Medulla oblongata (tissue), 1 donor: ENCODE measurements at regions not wholly inside any gene's neighbourhood (a gene's known extent, or its start where the extent isn't known, plus 50 kb on each side); places are given as distances from the start of the nearest gene placed in this dataset.
"Not testable (repeated sequence)": the region's sequence is repeated elsewhere in the genome, so short reads cannot be mapped to it uniquely, and the experiment has no call there.

Source experiments
- DNase-seq: peaks from one replicate; pipeline ENCODE4 v3.0.0-alpha.2; 2015; ENCODE audit errors: extremely low spot score

- no peak for DNase-seq
Observed at GRCh38 chr2:16106619-16107018, 166.3 kb downstream of the MYCN start.

GRCh38 chr2:16105669-16106281 lies 165.4 kb downstream of the MYCN start:
- DNase-seq, result no peak

- no peak for DNase-seq
Observed at GRCh38 chr2:16104949-16105668, 164.8 kb downstream of the MYCN start.

GRCh38 chr2:16104315-16104948 lies 164.1 kb downstream of the MYCN start:
- DNase-seq, result no peak

GRCh38 chr2:16103614-16104314 lies 163.4 kb downstream of the MYCN start:
- no peak for DNase-seq

- no peak for DNase-seq
Observed at GRCh38 chr2:16102976-16103380, 162.6 kb downstream of the MYCN start.

DNA sequence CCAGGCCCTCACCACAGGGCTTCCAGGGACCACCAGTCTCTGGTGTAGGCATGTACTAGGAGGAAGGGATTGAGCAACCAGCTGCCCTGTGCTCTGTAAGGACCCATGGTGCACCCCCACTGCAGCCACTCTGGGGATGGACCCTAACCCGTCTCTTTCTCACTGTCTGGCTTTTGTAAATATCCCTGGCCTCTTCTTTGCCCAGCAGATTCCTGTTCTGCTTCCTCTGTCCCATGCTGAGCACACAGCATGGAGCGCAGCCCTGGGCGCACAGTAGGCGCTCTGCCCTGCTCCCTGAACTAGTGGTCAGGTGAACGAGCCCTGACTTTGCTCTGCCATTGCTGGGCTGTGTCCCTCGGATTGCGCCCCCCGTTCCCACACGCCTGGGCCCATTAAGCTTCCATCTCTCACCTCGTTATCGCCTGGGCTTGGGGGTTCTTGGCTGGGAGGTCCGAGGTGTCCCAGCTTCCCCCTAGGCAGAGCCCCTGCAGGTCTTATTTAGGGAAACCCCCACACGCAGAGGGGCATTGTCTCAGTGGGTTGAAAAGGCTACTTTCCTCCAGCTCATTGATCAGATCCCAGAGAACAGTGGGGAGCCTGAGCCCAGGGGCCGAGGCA lies 162.1 kb downstream of the MYCN start:
- no peak for DNase-seq

- no peak for DNase-seq
Observed at GRCh38 chr2:16101196-16101595, 160.8 kb downstream of the MYCN start.

GRCh38 chr2:16100006-16100405 lies 159.7 kb downstream of the MYCN start:
- no peak for DNase-seq

DNA sequence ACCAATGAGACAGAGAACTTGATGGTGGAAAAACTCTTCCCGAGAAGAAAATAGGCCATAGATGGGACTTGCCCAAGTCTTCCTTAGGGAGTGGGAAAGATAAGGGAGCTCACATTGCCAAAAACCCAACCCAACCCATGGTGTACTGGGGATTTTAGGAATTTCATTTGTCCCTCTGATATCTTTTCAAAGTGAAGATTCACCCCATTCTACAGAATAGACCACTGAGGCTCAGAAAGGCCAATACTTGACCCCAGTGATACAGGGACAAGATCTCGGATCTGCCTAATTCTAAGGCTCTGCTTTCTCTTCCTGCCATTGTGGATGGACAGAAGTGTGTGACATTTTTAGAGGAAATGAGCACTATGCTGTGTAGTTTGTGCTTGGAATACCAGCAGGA lies 159.0 kb downstream of the MYCN start:
- no peak for DNase-seq

DNA sequence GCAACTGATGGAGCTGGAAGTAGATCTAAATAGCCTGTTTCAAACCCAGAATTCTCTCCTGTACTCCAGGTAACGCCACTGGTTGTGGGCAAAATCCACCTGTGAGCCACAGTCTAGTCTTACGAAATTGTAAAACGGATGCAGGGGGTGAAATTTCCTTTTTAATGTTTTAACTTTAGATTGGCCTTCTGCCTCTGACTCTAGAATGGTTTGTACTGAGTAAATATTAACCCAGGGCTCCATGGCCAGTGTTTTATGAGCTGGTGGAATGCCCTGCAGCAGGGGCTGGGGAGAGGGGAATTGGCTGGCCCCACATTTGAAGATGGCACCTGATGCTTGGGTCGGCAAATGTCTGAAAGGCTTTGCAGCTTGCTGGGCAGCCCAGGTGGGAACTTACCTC lies 156.6 kb downstream of the MYCN start:
- DNase-seq, result no peak

DNA sequence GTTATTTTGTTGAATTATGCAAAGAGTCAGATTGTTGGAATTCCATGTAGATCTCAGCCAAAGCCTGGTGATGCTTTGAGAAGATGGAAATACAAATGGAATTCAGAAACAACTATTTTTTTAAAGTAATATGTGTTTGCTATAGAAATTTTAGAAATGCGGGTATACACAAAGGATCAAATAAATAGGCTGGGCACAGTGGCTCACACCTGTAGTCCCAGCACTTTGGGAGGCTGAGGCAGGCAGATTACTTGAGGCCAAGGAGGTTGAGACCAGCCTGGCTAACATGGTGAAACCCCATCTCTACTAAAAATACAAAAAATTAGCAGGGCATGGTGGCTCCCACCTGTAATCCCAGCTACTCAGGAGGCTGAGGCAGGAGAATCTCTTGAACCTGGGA lies 155.1 kb downstream of the MYCN start:
- DNase-seq, result not testable (repeated sequence)

DNA sequence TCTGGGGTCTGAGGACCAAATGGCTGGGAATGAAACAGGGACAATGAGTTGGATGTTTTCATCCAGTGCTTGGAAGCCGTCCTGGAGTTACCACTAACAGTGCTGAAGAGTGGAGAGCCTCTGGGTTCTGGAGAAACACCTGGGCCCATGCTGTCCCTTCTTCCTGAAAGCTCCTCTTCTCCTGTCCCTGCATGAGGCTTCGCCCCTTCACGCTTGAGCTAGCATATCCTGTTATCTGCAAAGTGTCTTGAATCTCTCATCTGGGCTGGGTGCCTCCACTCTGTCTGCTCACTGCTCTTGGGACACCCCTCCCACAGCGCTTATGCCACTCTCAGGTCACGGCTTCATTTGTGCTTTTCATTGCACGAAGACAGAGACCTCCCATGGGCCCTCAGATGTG lies 154.5 kb downstream of the MYCN start:
- DNase-seq, result no peak

GRCh38 chr2:16093639-16094529 lies 153.5 kb downstream of the MYCN start:
- DNase-seq, result no peak

DNA sequence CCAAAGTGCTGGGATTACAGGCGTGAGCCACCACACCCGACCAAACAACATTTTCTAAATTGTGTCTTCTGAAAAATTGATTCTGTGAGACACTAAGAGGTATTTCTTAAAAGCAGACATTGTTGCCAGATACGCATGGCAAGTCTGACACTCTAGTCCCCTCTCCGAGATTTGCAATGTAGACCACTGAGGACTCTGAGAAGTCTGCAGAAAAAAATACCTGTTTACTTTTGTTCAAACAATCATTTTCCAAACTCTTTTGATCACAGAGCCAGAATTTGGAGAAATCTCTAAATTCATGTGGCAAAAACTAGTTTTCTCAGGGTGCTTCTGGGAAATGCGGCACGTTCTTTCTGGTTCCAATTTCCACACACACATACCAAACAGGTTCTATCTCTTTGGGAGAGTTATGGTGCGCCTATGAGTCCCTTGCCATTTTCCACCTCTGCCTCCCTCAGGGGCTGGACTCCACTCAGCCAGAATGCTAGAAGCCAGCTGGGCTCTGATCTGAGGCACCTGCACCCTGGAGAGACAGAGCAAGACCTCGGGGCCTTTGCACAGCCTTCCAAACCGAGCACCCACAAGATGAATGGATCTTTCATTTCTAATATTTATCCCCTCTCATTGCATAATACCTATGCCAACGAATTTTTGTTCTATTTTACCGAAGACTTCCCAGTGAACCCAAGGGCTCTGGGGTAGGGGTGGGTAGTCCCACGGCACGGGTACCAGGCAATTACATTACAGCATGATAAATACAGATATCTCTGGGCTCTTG lies 152.7 kb downstream of the MYCN start:
- DNase-seq, result no peak

- no peak for DNase-seq
Observed at GRCh38 chr2:16091576-16092282, 151.4 kb downstream of the MYCN start.

DNA sequence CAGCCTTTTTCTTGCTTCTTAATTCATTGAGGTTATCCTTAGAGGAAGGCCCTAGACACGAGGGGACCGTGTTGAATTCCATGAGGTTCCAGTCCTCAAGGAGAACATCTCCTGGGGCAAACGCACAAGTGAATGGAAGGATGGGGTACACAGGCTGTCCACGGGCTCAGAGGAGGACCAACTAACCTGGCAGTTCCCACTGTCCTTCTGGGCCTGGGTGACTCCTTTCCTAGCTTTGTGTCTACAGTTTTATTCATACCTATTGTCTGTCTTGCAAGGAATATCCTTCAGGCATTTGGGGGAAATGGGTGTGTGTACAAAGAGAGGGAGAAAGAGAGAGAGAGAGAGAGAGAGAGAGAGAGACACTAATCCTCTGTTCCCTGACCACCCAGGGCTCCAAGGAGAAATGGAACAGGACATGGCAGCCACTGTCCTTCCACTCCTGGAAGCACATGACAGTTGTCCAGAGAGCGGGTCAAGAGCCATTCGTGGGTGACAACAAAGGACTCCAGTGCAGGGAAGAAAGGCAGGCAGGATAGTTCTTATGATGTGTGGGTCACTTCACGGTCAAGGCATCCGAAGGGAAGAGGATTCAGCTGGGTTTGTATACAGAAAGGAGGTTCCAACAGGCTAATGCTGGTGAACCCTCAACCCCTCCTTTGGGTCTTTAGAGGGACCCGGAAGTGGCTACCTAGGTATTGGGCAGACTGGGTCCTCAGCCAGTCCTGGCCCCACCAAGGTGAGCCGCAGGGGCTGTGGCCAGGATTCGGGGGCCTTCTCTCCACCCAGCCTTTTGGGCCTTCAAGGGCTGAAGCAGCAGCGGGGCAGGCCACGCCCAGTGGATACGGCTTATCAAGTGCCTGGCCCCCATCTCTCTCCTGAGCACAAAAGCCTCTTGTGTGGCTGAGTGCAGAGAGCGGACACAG lies 150.6 kb downstream of the MYCN start:
- DNase-seq, result no peak

DNA sequence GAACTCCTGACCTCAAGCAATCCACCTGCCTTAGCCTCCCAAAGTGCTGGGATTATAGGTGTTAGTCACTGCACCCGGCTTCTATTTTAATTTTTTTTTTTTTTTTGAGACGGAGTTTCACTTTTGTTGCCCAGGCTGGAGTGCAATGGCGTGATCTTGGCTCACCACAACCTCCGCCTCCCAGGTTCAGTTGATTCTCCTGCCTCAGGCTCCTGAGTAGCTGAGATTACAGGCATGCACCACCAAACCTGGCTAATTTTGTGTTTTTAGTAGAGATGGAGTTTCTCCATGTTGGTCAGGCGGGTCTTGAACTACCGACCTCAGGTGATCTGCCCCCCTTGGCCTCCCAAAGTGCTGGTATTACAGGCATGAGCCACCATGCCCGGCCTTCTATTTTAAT lies 149.1 kb downstream of the MYCN start:
- not testable (repeated sequence) for DNase-seq

DNA sequence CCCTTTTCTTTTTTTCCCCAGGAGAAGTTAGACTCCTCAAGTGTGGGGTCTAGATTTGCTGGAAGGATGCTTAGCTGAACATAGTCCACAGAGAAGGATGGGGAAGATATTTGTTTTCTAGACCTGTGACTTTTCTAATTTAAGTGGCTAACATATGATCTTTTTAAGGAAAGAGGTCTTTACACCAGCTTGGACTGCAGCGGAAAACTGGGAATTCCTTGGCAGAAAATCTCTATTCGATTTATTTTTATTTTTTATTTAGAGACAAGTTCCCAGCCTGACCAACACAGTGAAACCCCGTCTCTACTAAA lies 148.4 kb downstream of the MYCN start:
- no peak for DNase-seq
